Calu3 (cell line): ENCODE measurements at regions not wholly inside any gene's neighbourhood (a gene's known extent, or its start where the extent isn't known, plus 50 kb on each side); places are given as distances from the start of the nearest gene placed in this dataset.

Experiments
- BruUV-seq: library from RNA; stranded (reverse); fragments of 400-500 nt; replicated peaks from 2 replicates; lab custom pipeline; 2021; lab: Mats Ljungman, UMichigan
- CTCF ChIA-PET: fragments of 300-600 bp; sonication (Branson Sonifier 250); formaldehyde crosslinking; loops from one replicate; lab custom pipeline; 2022; ENCODE audit warnings: antibody characterized with exemption; lab: Charles Lee
- DNase-seq: peaks from one replicate; pipeline ENCODE4 v3.0.0; 2022
- H3K27ac Mint-ChIP-seq: one replicate; pipeline ENCODE4 v1.8.0; 2022; ENCODE audit warnings: mixed read lengths; ENCODE audit not compliant: unreplicated experiment
- H3K27me3 Mint-ChIP-seq: one replicate; pipeline ENCODE4 v1.8.0; 2022; ENCODE audit warnings: mixed read lengths; ENCODE audit not compliant: unreplicated experiment
- H3K36me3 Mint-ChIP-seq: one replicate; pipeline ENCODE4 v1.8.0; 2022; ENCODE audit warnings: mild to moderate bottlenecking, moderate library complexity, mixed read lengths; ENCODE audit not compliant: insufficient read depth, unreplicated experiment
- H3K4me1 Mint-ChIP-seq: one replicate; pipeline ENCODE4 v1.8.0; 2022; ENCODE audit warnings: mild to moderate bottlenecking, low read depth, mixed read lengths; ENCODE audit not compliant: unreplicated experiment
- H3K4me3 Mint-ChIP-seq: one replicate; pipeline ENCODE4 v1.8.0; 2022; ENCODE audit warnings: mild to moderate bottlenecking, low read depth, moderate library complexity, mixed read lengths; ENCODE audit not compliant: unreplicated experiment
- H3K9me3 Mint-ChIP-seq: one replicate; pipeline ENCODE4 v1.8.0; 2022; ENCODE audit warnings: low read depth, mixed read lengths; ENCODE audit not compliant: unreplicated experiment
- intact Hi-C: fragments of 100-400 bp; cut with micrococcal nuclease; formaldehyde crosslinking; loops from one replicate; pipeline ENCODE4 v1.10.0; 2022; ENCODE audit not compliant: unreplicated experiment
- TF ChIP-seq, protein P1 (sequence below): fragments of 200-600 bp; IDR thresholded peaks from one replicate; pipeline ENCODE4 v1.8.0; 2022; ENCODE audit warnings: antibody characterized with exemption; ENCODE audit not compliant: unreplicated experiment

DNA sequence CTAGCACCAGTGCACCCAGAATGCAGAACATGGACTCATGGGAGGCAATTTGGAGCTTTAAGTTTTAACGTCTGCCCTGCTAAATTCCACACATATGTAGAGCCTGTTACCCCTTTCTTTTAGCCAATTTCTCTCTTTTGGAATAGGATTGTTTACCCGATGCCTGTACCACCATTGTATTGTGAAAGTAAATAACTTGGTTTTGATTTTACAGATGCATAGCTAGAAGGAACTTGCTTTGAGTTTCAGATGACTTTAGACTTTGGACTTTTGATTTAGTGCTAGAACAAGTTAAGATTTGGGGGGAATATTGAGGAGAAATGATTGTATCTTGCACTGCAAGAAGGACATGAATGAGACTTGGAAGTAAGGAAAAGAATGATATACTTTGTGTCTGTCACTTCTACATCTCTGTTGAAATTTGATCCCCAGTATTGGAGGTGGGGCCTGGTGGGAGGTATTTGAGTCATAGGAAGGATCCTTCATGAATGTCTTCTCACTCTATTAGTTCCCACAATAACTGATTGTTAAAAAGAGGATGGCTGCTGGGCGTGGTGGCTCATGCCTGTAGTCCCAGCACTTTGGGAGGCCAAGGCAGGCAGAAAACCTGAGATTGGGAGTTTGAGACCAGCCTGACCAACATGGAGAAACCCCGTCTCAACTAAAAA is 794.8 kb upstream of the LCORL start:
- intact Hi-C loops = no loop called here
- TF ChIP-seq, protein P1, sequence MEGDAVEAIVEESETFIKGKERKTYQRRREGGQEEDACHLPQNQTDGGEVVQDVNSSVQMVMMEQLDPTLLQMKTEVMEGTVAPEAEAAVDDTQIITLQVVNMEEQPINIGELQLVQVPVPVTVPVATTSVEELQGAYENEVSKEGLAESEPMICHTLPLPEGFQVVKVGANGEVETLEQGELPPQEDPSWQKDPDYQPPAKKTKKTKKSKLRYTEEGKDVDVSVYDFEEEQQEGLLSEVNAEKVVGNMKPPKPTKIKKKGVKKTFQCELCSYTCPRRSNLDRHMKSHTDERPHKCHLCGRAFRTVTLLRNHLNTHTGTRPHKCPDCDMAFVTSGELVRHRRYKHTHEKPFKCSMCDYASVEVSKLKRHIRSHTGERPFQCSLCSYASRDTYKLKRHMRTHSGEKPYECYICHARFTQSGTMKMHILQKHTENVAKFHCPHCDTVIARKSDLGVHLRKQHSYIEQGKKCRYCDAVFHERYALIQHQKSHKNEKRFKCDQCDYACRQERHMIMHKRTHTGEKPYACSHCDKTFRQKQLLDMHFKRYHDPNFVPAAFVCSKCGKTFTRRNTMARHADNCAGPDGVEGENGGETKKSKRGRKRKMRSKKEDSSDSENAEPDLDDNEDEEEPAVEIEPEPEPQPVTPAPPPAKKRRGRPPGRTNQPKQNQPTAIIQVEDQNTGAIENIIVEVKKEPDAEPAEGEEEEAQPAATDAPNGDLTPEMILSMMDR = no peak
- Mint-ChIP-seq H3K27ac (no peak overlapping the region), H3K36me3 (no peaks in the 10 kb centered on the region), H3K27me3 (no peaks in the 10 kb centered on the region), H3K9me3 (peaks cover 5% of the 10 kb centered on the region), H3K4me3 (no peak overlapping the region), H3K4me1 (peaks cover 16% of the 10 kb centered on the region)
- no peak for DNase-seq
- CTCF ChIA-PET = interaction anchor here (0.6 kb wide), 1 partner anchor 1292 kb away, joined by 3 read pairs; no protein-coding TSS in a partner anchor
- BruUV-seq = no TSS peak

DNA sequence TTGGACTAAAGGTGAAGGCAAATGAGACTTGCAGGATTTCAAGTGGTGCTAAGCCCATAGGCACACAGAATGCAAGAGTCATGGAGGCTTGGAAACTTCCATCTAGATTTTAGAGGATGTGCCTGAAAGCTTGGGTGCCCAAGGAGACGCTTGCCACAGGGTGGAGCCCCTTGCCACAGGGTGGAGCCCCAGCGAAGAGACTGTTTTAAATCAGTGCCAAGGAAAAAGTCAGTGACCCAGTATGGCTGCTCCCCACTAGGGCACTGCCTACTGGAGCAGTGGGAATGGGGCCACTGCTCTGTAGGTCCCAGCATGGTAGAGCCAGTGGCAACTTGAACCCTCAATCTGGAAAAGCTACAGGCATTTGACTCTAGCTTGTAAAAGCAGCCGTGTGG is 794.2 kb upstream of the LCORL start:
- TF ChIP-seq, protein P1 = no peak
- Mint-ChIP-seq H3K4me1 (peaks cover 16% of the 10 kb centered on the region), H3K9me3 (peaks cover 7% of the 10 kb centered on the region), H3K27ac (no peak overlapping the region), H3K27me3 (no peaks in the 10 kb centered on the region), H3K4me3 (no peak overlapping the region), H3K36me3 (no peaks in the 10 kb centered on the region)
- BruUV-seq = no TSS peak
- intact Hi-C loops = no loop called here
- CTCF ChIA-PET = no interaction called here
- DNase-seq = no peak

DNA sequence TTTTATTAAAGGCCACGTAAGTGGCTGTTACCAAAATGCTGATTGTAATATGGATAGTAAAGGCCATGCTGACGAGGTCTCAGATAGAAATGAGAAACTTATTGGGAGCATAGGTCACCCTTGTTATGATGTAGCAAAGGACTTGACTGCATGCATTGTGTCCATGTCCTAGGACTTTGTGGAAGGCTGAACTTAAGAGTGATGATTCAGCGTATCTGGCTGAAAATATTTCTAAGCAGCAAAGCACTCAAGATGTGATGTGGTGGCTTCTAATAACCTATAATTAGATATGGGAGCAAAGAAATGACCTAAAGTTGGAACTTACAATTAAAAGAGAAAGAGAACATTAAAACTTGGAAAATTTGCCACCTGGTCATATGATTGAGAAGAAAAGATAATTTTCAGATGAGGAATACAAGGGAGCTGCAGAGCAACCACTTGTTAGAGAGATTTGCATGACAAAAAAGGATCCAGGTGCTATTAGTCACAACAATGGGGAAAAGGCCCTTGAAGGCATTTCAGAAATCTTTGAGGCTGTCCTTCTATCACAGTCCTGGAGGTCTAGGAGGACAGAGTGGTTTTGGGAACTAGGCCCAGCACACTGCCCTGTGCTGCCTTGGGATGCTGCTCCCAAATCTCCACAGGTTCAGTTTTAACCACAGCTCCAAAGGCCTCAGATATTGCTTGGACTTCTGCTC is 793.7 kb upstream of the LCORL start:
- intact Hi-C loops = no loop called here
- BruUV-seq = no TSS peak
- CTCF ChIA-PET = no interaction called here
- DNase-seq = no peak
- H3K9me3 Mint-ChIP-seq = peaks cover 2% of the 10 kb centered on the region
- H3K4me3 Mint-ChIP-seq = no peak overlapping the region
- TF ChIP-seq, protein P1 = no peak
- H3K36me3 Mint-ChIP-seq = no peaks in the 10 kb centered on the region
- H3K4me1 Mint-ChIP-seq = peaks cover 16% of the 10 kb centered on the region
- H3K27me3 Mint-ChIP-seq = no peaks in the 10 kb centered on the region
- no peak overlapping the region for H3K27ac Mint-ChIP-seq

DNA sequence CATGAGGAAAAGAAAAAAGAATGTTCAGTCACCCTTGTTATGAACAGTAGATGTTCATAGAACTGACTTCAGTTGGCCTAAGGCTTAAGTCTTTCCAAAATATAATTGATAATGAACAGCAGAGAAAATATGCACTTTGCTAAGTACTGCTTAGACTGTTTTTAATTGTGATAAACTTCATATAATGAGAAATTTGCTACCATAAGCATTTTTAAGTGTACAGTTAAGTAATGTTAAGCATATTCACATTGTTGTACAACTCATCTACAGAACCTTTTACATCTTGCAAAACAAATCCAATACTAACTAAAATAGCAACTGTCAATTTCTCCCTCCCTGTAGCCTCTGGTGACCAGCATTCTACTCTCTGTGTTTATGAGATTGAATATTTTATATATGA is 792.2 kb upstream of the LCORL start:
- TF ChIP-seq, protein P1 = no peak
- no peak for DNase-seq
- intact Hi-C loops = loop anchor here (2.0 kb wide), 2 partner anchors 121 to 125 kb away; no protein-coding TSS in a partner anchor
- Mint-ChIP-seq H3K4me3 (no peak overlapping the region), H3K9me3 (peaks cover 3% of the 10 kb centered on the region), H3K27me3 (no peaks in the 10 kb centered on the region), H3K36me3 (no peaks in the 10 kb centered on the region), H3K4me1 (peaks cover 16% of the 10 kb centered on the region), H3K27ac (peak overlapping the region; percentile 79)
- no TSS peak for BruUV-seq
- CTCF ChIA-PET = no interaction called here
